ENCODE measurements at regions not wholly inside any gene's neighbourhood (a gene's known extent, or its start where the extent isn't known, plus 50 kb on each side); places are given as distances from the start of the nearest gene placed in this dataset.

- Mint-ChIP-seq H3K27ac (no peak overlapping the region), H3K36me3 (ENCODE audit: low read depth) (no peaks in the 10 kb centered on the region), H3K27me3 (peaks cover 3% of the 10 kb centered on the region), H3K4me1 (no peaks in the 10 kb centered on the region), H3K9me3 (peaks cover 7% of the 10 kb centered on the region), H3K4me3 (no peak overlapping the region)
- no peak for ATAC-seq (replicated peaks)
These were observed 747.1 kb downstream of the GALR1 start for GRCh38 chr18:77996737-77997136.

GRCh38 chr18:78001811-78002210 is 752.2 kb downstream of the GALR1 start:
- H3K27me3 Mint-ChIP-seq = peaks cover 6% of the 10 kb centered on the region
- no peak for ATAC-seq (replicated peaks)
- H3K4me3 Mint-ChIP-seq = no peak overlapping the region
- no peaks in the 10 kb centered on the region for H3K4me1 Mint-ChIP-seq
- H3K9me3 Mint-ChIP-seq = peaks cover 4% of the 10 kb centered on the region
- no peak overlapping the region for H3K27ac Mint-ChIP-seq
- H3K36me3 Mint-ChIP-seq (ENCODE audit: low read depth) = no peaks in the 10 kb centered on the region

GRCh38 chr18:78006006-78006773 is 756.5 kb downstream of the GALR1 start:
- H3K9me3 Mint-ChIP-seq = peaks cover 4% of the 10 kb centered on the region
- H3K36me3 Mint-ChIP-seq (ENCODE audit: low read depth) = no peaks in the 10 kb centered on the region
- H3K27ac Mint-ChIP-seq = no peak overlapping the region
- H3K4me1 Mint-ChIP-seq = no peaks in the 10 kb centered on the region
- H3K4me3 Mint-ChIP-seq = no peak overlapping the region
- ATAC-seq (replicated peaks) = no peak
- peaks cover 10% of the 10 kb centered on the region for H3K27me3 Mint-ChIP-seq

- Mint-ChIP-seq H3K4me1 (no peaks in the 10 kb centered on the region), H3K27me3 (peaks cover 10% of the 10 kb centered on the region), H3K36me3 (ENCODE audit: low read depth) (no peaks in the 10 kb centered on the region), H3K27ac (no peak overlapping the region), H3K4me3 (no peak overlapping the region), H3K9me3 (peaks cover 2% of the 10 kb centered on the region)
- ATAC-seq (replicated peaks) = no peak
These were observed 757.2 kb downstream of the GALR1 start for GRCh38 chr18:78006774-78007260.

GRCh38 chr18:78010363-78010762 is 760.7 kb downstream of the GALR1 start:
- H3K36me3 Mint-ChIP-seq (ENCODE audit: low read depth) = no peaks in the 10 kb centered on the region
- H3K4me1 Mint-ChIP-seq = no peaks in the 10 kb centered on the region
- H3K27ac Mint-ChIP-seq = no peak overlapping the region
- ATAC-seq (replicated peaks) = no peak
- H3K4me3 Mint-ChIP-seq = no peak overlapping the region
- H3K27me3 Mint-ChIP-seq = peaks cover 10% of the 10 kb centered on the region
- peaks cover 4% of the 10 kb centered on the region for H3K9me3 Mint-ChIP-seq

- Mint-ChIP-seq H3K36me3 (ENCODE audit: low read depth) (no peaks in the 10 kb centered on the region), H3K27me3 (no peaks in the 10 kb centered on the region), H3K9me3 (no peaks in the 10 kb centered on the region), H3K4me3 (no peak overlapping the region), H3K27ac (no peak overlapping the region), H3K4me1 (no peaks in the 10 kb centered on the region)
- ATAC-seq (replicated peaks) = no peak
These were observed 768.2 kb downstream of the GALR1 start for GRCh38 chr18:78017869-78018268.

GRCh38 chr18:78021196-78021595 is 771.5 kb downstream of the GALR1 start:
- Mint-ChIP-seq H3K27ac (no peak overlapping the region), H3K4me1 (no peaks in the 10 kb centered on the region), H3K36me3 (ENCODE audit: low read depth) (no peaks in the 10 kb centered on the region), H3K9me3 (no peaks in the 10 kb centered on the region), H3K4me3 (no peak overlapping the region), H3K27me3 (no peaks in the 10 kb centered on the region)
- ATAC-seq (replicated peaks) = no peak

GRCh38 chr18:78031589-78031988 is 781.9 kb downstream of the GALR1 start:
- Mint-ChIP-seq H3K4me1 (no peaks in the 10 kb centered on the region), H3K27me3 (no peaks in the 10 kb centered on the region), H3K4me3 (no peak overlapping the region), H3K36me3 (ENCODE audit: low read depth) (no peaks in the 10 kb centered on the region), H3K9me3 (peaks cover 4% of the 10 kb centered on the region), H3K27ac (no peak overlapping the region)
- ATAC-seq (replicated peaks) = no peak

GRCh38 chr18:78031991-78032390 is 782.3 kb downstream of the GALR1 start:
- H3K36me3 Mint-ChIP-seq (ENCODE audit: low read depth) = no peaks in the 10 kb centered on the region
- no peaks in the 10 kb centered on the region for H3K4me1 Mint-ChIP-seq
- H3K9me3 Mint-ChIP-seq = peaks cover 4% of the 10 kb centered on the region
- H3K27ac Mint-ChIP-seq = no peak overlapping the region
- no peak for ATAC-seq (replicated peaks)
- no peaks in the 10 kb centered on the region for H3K27me3 Mint-ChIP-seq
- no peak overlapping the region for H3K4me3 Mint-ChIP-seq

- no peak overlapping the region for H3K4me3 Mint-ChIP-seq
- H3K27ac Mint-ChIP-seq = no peak overlapping the region
- peaks cover 4% of the 10 kb centered on the region for H3K9me3 Mint-ChIP-seq
- H3K36me3 Mint-ChIP-seq (ENCODE audit: low read depth) = no peaks in the 10 kb centered on the region
- H3K4me1 Mint-ChIP-seq = no peaks in the 10 kb centered on the region
- no peaks in the 10 kb centered on the region for H3K27me3 Mint-ChIP-seq
- no peak for ATAC-seq (replicated peaks)
These were observed 782.9 kb downstream of the GALR1 start for GRCh38 chr18:78032574-78032973.

- ATAC-seq (replicated peaks) = no peak
- H3K36me3 Mint-ChIP-seq (ENCODE audit: low read depth) = no peaks in the 10 kb centered on the region
- no peaks in the 10 kb centered on the region for H3K27me3 Mint-ChIP-seq
- H3K4me1 Mint-ChIP-seq = no peaks in the 10 kb centered on the region
- no peak overlapping the region for H3K4me3 Mint-ChIP-seq
- no peak overlapping the region for H3K27ac Mint-ChIP-seq
- H3K9me3 Mint-ChIP-seq = peaks cover 10% of the 10 kb centered on the region
These were observed 785.1 kb downstream of the GALR1 start for GRCh38 chr18:78034755-78035154.

- Mint-ChIP-seq H3K4me3 (no peak overlapping the region), H3K9me3 (peaks cover 28% of the 10 kb centered on the region), H3K4me1 (no peaks in the 10 kb centered on the region), H3K36me3 (ENCODE audit: low read depth) (no peaks in the 10 kb centered on the region), H3K27me3 (no peaks in the 10 kb centered on the region), H3K27ac (no peak overlapping the region)
- no peak for ATAC-seq (replicated peaks)
These were observed 791.6 kb downstream of the GALR1 start for GRCh38 chr18:78041218-78041617.

GRCh38 chr18:78046631-78047030 is 797.0 kb downstream of the GALR1 start:
- ATAC-seq (replicated peaks) = no peak
- no peak overlapping the region for H3K4me3 Mint-ChIP-seq
- H3K27ac Mint-ChIP-seq = no peak overlapping the region
- H3K27me3 Mint-ChIP-seq = peaks cover 3% of the 10 kb centered on the region
- H3K9me3 Mint-ChIP-seq = peaks cover 7% of the 10 kb centered on the region
- no peaks in the 10 kb centered on the region for H3K36me3 Mint-ChIP-seq (ENCODE audit: low read depth)
- no peaks in the 10 kb centered on the region for H3K4me1 Mint-ChIP-seq

- ATAC-seq (replicated peaks) = no peak
These were observed 799.6 kb downstream of the GALR1 start for GRCh38 chr18:78049281-78049680.

GRCh38 chr18:78054801-78055200 is 805.2 kb downstream of the GALR1 start:
- no peaks in the 10 kb centered on the region for H3K36me3 Mint-ChIP-seq (ENCODE audit: low read depth)
- no peak overlapping the region for H3K27ac Mint-ChIP-seq
- H3K9me3 Mint-ChIP-seq = no peaks in the 10 kb centered on the region
- no peak for ATAC-seq (replicated peaks)
- no peaks in the 10 kb centered on the region for H3K4me1 Mint-ChIP-seq
- no peaks in the 10 kb centered on the region for H3K27me3 Mint-ChIP-seq
- no peak overlapping the region for H3K4me3 Mint-ChIP-seq

More at GRCh38 chr18:78049281-78049680, 799.6 kb downstream of the GALR1 start:
- H3K36me3 Mint-ChIP-seq (ENCODE audit: low read depth) = no peaks in the 10 kb centered on the region
- H3K4me1 Mint-ChIP-seq = no peaks in the 10 kb centered on the region
- H3K27me3 Mint-ChIP-seq = peaks cover 3% of the 10 kb centered on the region
- no peak overlapping the region for H3K4me3 Mint-ChIP-seq
- H3K9me3 Mint-ChIP-seq = no peaks in the 10 kb centered on the region
- no peak overlapping the region for H3K27ac Mint-ChIP-seq

All from activated T-helper 17 cell treated with anti-CD3 and anti-CD28 coated beads, Interleukin-2, amount 50 U/mL, for 72 hours (primary cell).